Fibroblast of skin of left quadriceps (primary cell): ENCODE measurements at regions not wholly inside any gene's neighbourhood (a gene's known extent, or its start where the extent isn't known, plus 50 kb on each side); places are given as distances from the start of the nearest gene placed in this dataset.

Experiments used
- DNase-seq, 2 experiments: peaks; one replicate each; pipeline ENCODE4 v3.0.0-alpha.2; 2013; ENCODE audit warnings: low read depth in 2 of 2

DNA sequence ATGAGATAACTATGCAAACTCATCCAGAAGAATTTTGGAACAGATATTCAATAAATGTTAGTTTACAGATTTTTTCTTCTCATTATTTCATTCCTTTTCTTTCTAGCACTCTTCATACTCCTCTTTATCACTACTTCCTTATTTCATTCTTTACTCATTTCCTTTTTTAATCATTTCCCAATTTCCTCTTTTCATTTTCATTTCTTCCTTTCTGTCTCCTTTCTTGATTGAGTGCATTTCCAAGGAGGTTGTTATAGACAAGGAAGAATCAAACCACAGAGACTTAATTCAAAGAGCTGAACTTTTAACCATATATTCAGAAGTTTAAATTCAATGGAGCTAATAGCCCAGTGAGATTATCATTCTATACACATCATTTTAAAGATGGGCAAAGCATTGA, 600.7 kb downstream of the ARAP2 start:
- no peak for DNase-seq

GRCh38 chr4:35644591-35644990, 599.7 kb downstream of the ARAP2 start:
- peak in 1 of 2 experiments; percentile 3 for DNase-seq

DNA sequence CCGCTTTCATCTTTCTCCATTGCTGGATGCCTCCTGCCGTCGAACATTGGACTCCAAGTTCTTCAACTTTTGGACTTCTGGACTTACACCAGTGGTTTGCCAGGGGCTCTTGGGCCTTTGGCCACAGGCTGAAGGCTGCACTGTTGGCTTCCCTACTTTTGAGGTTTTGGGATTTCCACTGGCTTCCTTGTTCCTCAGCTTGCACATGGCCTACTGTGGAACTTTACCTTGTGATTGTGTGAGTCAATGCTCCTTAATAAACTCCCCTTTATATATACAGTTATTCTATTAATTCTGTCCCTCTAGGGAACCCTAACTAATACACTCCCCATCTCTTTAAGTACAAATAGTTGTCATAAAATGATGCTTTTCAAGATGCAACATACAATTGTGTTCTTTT, 595.3 kb downstream of the ARAP2 start:
- no peak for DNase-seq

GRCh38 chr4:35649778-35650177, 594.5 kb downstream of the ARAP2 start:
- peak in 1 of 2 experiments; percentile 0 for DNase-seq

- DNase-seq = no peak
These were observed 592.1 kb downstream of the ARAP2 start for GRCh38 chr4:35652197-35652596.

DNA sequence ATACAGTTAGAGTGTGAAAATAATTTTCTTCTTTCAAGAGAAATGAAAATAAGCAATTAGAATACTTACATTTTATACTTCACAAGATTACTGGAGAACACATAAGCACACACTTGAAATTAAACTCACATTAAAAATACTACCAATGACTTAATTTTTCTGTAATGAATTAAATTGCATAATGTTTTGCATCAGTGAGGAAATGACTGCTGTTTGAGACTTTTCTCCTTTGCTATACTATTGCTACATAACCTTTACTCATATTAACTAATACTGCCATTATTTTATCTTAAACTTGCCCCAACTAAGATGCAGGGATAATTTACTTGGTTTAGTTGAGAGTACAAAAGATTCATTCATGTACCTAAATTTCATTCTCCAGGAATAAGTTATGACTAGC, 590.9 kb downstream of the ARAP2 start:
- DNase-seq = no peak

DNA sequence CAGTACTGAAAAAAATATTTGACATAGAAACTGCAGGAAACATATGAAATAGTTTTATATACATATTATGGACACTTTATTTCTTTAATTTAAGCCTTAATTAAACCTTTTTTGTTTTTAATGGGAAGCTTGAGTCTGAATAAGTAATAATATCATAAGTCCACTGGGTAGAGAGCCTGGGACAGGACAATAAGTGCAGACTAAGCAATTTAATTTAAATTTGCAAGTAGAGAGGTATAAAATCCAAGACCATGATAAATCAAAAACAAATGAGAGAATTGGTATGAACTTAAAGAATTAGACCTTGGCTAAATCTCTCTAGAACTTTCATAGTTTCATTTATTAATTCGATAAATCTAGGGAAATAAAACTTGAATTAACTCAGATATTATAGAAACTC, 571.2 kb downstream of the ARAP2 start:
- no peak for DNase-seq

DNA sequence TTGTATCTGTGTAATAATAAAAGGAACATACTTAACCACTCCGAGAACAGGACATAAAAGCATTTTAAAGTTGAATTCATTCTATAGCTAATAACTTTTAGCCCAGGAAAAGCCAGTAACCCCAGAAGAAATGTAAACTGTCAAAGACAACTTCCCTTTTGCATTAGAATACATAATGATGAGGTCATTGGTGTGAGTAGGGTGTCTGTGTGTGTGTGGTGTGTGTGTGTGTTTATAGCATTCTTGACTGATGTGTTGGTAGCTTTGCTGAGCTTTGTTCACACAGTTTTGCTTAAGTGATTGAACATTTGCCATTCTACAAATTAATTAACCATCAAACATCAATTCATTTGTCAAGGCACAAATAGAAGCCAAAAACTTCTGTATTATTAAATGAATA, 559.6 kb downstream of the ARAP2 start:
- DNase-seq = no peak

DNA sequence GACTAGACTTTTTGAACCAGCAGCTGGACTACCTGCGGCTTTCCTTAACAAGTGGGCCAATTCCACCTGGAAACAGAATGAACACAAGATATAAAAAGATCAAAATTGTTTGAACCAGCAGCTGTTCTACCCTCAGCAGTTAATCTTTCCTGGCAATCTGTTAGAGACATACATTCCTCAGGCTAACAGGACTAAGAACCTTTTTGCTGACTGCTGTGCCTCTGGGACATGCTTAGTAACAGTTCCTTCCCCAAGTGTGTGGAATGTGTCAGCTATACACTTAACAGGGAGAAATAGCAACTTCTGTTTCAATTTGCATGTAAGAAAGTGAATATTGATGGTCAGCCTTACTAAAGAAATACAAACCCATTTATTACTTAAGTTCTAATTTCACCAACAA, 554.4 kb downstream of the ARAP2 start:
- no peak for DNase-seq

GRCh38 chr4:35690271-35690670, 554.0 kb downstream of the ARAP2 start:
- no peak for DNase-seq

GRCh38 chr4:35695003-35695402, 549.3 kb downstream of the ARAP2 start:
- no peak for DNase-seq

DNA sequence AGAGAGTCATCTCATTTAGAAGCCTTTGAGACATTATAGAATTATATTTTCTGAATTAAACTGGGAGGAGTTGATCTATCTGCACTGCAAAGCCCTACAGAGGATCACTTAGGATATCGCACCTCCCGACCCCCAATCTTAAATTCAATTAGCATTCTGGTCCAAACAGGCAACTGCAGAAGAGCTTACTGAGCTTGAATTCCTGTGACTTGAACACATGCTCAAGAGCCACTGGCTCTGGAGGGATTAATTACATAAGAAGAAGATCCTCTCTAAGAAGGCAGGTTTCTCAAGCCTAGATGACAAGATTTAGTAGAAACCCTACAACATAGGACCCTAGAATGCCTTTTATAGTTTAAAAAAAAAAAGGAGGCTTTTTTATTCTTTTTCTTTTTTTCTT, 548.9 kb downstream of the ARAP2 start:
- DNase-seq = no peak

DNA sequence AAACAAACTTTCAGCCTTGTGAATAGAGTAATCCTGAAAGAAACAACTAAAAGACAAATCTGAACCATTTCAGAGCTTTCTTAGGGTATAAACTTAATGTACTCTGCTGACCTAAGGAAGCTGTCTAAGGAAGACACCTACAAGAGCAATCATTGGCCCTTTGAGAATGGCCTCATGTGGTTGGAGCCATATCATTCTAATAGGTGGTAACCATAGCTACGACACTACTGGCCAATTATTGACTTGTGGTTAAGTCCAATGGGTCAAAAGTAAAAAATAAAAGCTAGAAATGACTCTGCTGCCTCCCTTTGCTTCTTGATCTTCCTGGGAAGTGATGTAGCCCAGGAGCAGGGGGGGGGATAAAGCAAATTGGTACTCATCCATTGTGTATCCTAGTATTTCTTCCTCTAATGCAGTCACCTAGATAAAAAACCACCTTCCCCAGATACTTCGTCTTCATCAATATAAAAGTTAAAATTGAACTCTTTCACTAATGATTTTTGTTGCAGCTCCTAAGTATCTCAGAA, 547.0 kb downstream of the ARAP2 start:
- no peak for DNase-seq

GRCh38 chr4:35700663-35701062, 543.7 kb downstream of the ARAP2 start:
- DNase-seq = no peak

- DNase-seq = no peak
These were observed 535.2 kb downstream of the ARAP2 start for GRCh38 chr4:35709080-35709479.

- no peak for DNase-seq
These were observed 534.0 kb downstream of the ARAP2 start for GRCh38 chr4:35710343-35710742.

DNA sequence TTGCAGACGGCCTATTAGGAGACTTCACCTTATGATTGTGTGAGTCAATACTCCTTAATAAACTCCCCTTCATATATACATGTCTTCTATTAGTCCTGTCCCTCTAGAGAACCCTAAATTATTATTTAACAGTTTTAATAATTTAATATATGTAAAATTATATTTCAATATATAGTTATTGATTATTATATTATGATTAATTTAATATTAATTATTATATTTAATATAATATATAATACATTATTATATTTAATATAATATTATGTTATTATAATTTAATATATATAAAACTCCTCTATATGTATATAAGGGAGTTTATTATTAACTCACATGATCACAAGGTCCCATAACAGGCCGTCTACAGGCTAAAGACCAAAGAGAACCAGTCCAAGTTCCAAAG, 533.2 kb downstream of the ARAP2 start:
- no peak for DNase-seq

DNA sequence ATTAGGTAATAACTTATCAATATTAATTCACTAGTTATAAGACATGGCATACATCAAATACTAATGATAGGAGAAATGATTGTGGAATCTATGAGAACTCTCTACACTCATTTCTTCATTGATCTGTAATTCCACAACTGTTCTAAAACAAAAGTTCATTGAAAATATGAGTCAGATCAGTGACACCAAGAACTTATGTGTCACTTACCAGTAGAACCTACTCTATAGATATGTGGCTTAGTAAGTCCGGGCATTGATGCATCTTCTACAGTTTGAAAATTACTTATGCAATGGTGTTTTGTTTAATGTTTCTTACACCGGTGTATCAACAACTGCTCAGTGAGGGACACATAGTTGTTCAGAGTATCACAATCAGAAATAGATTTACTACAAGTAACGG, 520.3 kb downstream of the ARAP2 start:
- no peak for DNase-seq

GRCh38 chr4:35725131-35725530, 519.2 kb downstream of the ARAP2 start:
- no peak for DNase-seq

DNA sequence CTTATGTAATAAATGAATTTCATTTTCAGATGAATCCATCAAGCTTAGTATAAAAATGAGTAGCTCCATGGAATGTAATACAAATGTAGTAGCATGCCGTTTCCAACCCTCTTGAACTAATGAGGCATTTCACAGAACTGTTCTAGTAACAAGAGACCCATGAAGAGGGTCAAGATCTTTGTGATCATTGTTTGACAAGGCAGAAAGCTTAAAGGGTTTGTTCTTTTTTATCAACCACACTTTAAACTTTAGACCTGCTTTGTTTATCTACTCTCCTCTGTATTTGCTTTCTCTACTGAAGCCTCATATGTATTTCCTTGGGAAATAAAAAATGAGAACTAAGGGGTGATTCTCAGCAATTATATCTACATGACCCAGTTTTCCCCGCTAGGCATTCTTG, 513.9 kb downstream of the ARAP2 start:
- DNase-seq = no peak

DNA sequence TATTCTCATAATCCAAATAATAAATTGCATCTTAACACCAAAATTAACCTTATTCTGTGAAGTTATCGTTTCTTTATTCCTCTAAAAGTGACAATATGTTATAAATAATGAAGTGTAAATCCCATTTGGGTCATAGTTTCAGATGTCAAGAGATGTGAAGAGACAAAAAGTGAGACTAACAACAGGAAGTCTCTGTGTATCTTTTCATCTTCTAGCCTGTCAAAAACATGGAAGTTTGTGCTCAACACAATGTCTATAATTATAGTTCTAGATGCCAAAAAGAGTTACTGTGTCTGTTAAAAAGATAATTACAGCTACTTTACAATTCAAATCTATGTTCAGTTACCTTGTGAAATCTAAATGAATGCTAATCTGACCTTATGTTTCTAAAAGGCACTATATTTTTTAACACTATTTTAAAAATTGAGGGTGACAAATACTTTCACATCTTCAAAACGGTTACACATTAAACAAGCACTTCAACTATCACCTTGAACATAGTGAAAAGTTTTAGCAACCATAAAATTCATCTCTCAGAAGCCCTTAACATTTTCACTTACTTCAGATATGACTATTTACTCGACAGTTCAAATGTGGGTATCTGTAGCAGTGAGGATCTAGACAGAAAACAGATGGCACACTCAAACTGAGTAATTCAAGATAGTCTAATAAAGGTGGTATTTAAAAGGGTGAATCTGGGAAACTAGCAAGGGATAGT, 509.8 kb downstream of the ARAP2 start:
- no peak for DNase-seq

DNA sequence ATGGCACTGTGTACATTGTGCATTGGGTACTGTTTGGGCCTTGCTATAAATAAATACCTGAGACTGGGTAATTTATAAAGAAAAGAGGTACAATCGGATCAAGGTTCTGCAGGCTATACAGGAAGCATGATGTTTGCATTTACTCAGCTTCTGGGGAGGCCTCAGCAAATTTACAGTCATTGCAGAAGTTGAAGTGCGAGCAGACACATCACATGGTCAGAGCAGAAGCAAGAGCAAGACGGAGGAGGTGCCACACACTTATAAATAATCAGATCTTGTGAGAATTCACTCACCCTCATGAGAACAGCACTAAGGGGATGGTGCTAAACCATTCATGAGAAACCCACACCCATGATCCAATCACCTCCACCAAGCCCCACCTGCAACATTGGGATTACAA, 505.0 kb downstream of the ARAP2 start:
- DNase-seq = no peak

DNA sequence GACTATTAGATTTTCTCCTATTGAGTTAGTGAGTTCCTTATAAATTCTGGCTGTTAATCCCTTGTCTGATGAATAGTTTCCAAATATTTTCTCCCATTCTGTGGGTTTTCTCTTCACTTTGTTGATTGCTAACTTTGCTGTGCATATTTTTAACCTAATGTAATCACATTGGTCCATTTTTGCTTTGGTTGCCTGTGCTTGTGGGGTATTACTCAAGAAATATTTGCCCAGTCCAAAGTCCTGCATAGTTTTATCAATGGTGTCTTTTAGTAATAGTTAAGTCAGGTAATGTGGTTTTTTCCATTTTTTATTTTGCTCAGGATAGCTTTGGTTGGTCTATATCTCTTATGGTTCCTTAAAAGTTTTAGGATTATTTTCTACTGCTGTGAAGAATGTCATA, 490.3 kb downstream of the ARAP2 start:
- DNase-seq = no peak

DNA sequence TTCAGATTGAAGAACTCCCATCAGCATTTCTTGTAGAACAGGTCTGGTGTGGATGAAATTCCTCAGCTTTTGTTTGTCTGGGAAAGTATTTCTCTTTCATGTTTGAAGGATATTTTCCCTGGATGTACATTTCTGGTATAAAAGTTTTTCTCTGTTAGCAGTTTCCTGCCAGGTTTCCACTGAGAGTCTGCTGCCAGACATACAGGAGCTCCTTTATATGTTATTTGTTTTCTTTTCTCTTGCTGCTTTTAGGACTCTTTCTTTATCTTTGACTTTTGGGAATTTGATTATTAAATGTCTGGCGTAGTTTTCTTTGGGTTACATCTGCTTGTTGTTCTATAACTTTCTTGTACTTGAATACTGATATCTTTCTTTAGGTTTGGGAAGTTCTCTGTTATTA, 486.5 kb downstream of the ARAP2 start:
- DNase-seq = no peak
